ENCODE measurements at regions not wholly inside any gene's neighbourhood (a gene's known extent, or its start where the extent isn't known, plus 50 kb on each side); places are given as distances from the start of the nearest gene placed in this dataset.

DNA sequence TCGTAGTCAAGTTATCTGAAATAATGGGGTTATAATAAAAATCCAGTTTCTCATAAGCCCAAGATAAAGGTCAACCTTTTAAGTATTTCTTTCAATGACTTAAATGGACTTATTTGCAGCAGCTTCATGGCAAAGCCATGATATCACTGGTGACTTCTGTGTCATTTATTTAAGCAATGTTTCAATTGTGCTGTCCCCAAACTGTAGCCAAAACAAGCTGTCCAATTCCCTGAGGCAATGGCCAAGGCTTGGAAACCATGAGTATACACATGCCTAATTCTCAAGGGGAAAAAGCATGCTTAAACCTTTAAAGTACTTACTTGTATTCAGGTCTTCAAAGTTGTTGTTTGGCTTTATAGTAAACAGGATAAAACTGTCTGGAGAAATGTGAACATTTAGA, 376.4 kb upstream of the TNC start:
- H3K4me3 Mint-ChIP-seq: no peak overlapping the region
- Histone ChIP-seq H3K9ac (ENCODE audit: extremely low read depth, low read length, poor library complexity, severe bottlenecking) (no peak overlapping the region), H3K4me3 (ENCODE audit: low read length) (no peak overlapping the region), H3K27me3 (ENCODE audit: control insufficient read depth, insufficient read depth, low read length, poor library complexity, severe bottlenecking) (peaks cover 49% of the 10 kb centered on the region), H3K9me3 (ENCODE audit: control insufficient read depth, low read length) (no peaks in the 10 kb centered on the region), H3K4me1 (ENCODE audit: control insufficient read depth, insufficient read depth, low read length) (peaks cover 3% of the 10 kb centered on the region), H3K27ac (ENCODE audit: low read depth, low read length) (no peak overlapping the region), H3K36me3 (ENCODE audit: control insufficient read depth, insufficient read depth, low read length) (no peaks in the 10 kb centered on the region)
- no peaks in the 10 kb centered on the region for H3K36me3 Mint-ChIP-seq (ENCODE audit: low read depth)
- no peak for DNase-seq
- no peak overlapping the region for H3K27ac Mint-ChIP-seq
- peaks cover 27% of the 10 kb centered on the region for H3K4me1 Mint-ChIP-seq
- 80 to 95% methylated on average over 1 of the region's 1 CpG for WGBS, 2 experiments (ENCODE audit: insufficient coverage in 1 of 2, insufficient read length in 1 of 2)
- H3K27me3 Mint-ChIP-seq (ENCODE audit: insufficient read depth): peaks cover 62% of the 10 kb centered on the region
- TF ChIP-seq, protein P1, sequence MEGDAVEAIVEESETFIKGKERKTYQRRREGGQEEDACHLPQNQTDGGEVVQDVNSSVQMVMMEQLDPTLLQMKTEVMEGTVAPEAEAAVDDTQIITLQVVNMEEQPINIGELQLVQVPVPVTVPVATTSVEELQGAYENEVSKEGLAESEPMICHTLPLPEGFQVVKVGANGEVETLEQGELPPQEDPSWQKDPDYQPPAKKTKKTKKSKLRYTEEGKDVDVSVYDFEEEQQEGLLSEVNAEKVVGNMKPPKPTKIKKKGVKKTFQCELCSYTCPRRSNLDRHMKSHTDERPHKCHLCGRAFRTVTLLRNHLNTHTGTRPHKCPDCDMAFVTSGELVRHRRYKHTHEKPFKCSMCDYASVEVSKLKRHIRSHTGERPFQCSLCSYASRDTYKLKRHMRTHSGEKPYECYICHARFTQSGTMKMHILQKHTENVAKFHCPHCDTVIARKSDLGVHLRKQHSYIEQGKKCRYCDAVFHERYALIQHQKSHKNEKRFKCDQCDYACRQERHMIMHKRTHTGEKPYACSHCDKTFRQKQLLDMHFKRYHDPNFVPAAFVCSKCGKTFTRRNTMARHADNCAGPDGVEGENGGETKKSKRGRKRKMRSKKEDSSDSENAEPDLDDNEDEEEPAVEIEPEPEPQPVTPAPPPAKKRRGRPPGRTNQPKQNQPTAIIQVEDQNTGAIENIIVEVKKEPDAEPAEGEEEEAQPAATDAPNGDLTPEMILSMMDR (conservative IDR thresholded peaks at IDR 0.05): no peak
- H3K9me3 Mint-ChIP-seq: no peaks in the 10 kb centered on the region

GRCh38 chr9:115495052-115495635, 377.2 kb upstream of the TNC start:
- H3K9me3 Mint-ChIP-seq: no peaks in the 10 kb centered on the region
- H3K4me1 Mint-ChIP-seq: peaks cover 27% of the 10 kb centered on the region
- DNase-seq: no peak
- no peak overlapping the region for H3K27ac Mint-ChIP-seq
- TF ChIP-seq, protein P1 (conservative IDR thresholded peaks at IDR 0.05): no peak
- no peaks in the 10 kb centered on the region for H3K36me3 Mint-ChIP-seq (ENCODE audit: low read depth)
- no peak overlapping the region for H3K4me3 Mint-ChIP-seq
- H3K4me3 ChIP-seq (ENCODE audit: low read length): no peak overlapping the region
- H3K36me3 ChIP-seq (ENCODE audit: control insufficient read depth, insufficient read depth, low read length): no peaks in the 10 kb centered on the region
- peaks cover 61% of the 10 kb centered on the region for H3K27me3 Mint-ChIP-seq (ENCODE audit: insufficient read depth)
- H3K4me1 ChIP-seq (ENCODE audit: control insufficient read depth, insufficient read depth, low read length): peaks cover 3% of the 10 kb centered on the region
- H3K27me3 ChIP-seq (ENCODE audit: control insufficient read depth, insufficient read depth, low read length, poor library complexity, severe bottlenecking): peaks cover 49% of the 10 kb centered on the region
- H3K27ac ChIP-seq (ENCODE audit: low read depth, low read length): no peak overlapping the region
- 53 to 100% methylated on average over 4 of the region's 6 CpGs for WGBS, 2 experiments (ENCODE audit: insufficient coverage in 1 of 2, insufficient read length in 1 of 2)
- no peaks in the 10 kb centered on the region for H3K9me3 ChIP-seq (ENCODE audit: control insufficient read depth, low read length)
- no peak overlapping the region for H3K9ac ChIP-seq (ENCODE audit: extremely low read depth, low read length, poor library complexity, severe bottlenecking)

- Mint-ChIP-seq H3K27me3 (ENCODE audit: insufficient read depth) (peaks cover 58% of the 10 kb centered on the region), H3K9me3 (no peaks in the 10 kb centered on the region), H3K27ac (no peak overlapping the region), H3K4me3 (no peak overlapping the region), H3K4me1 (peaks cover 27% of the 10 kb centered on the region), H3K36me3 (ENCODE audit: low read depth) (no peaks in the 10 kb centered on the region)
- no peak for DNase-seq
- Histone ChIP-seq H3K4me1 (ENCODE audit: control insufficient read depth, insufficient read depth, low read length) (peaks cover 3% of the 10 kb centered on the region), H3K27ac (ENCODE audit: low read depth, low read length) (no peak overlapping the region), H3K9ac (ENCODE audit: extremely low read depth, low read length, poor library complexity, severe bottlenecking) (no peak overlapping the region), H3K9me3 (ENCODE audit: control insufficient read depth, low read length) (no peaks in the 10 kb centered on the region), H3K36me3 (ENCODE audit: control insufficient read depth, insufficient read depth, low read length) (no peaks in the 10 kb centered on the region), H3K27me3 (ENCODE audit: control insufficient read depth, insufficient read depth, low read length, poor library complexity, severe bottlenecking) (peaks cover 50% of the 10 kb centered on the region), H3K4me3 (ENCODE audit: low read length) (no peak overlapping the region)
- TF ChIP-seq, protein P1 (conservative IDR thresholded peaks at IDR 0.05): no peak
Observed at GRCh38 chr9:115495836-115496235, 377.9 kb upstream of the TNC start.

Data from endodermal cell (in vitro differentiated cells).